SW480 (cell line): ENCODE measurements at regions not wholly inside any gene's neighbourhood (a gene's known extent, or its start where the extent isn't known, plus 50 kb on each side); places are given as distances from the start of the nearest gene placed in this dataset.

Experiments used
- DNase-seq: peaks from one replicate; pipeline ENCODE4 v3.0.0-alpha.2; 2016; ENCODE audit warnings: low spot score

- DNase-seq: no peak
Observed at GRCh38 chr9:75541734-75542133, 348.7 kb upstream of the PCSK5 start.

GRCh38 chr9:75544815-75545214 is 345.7 kb upstream of the PCSK5 start:
- DNase-seq: no peak

GRCh38 chr9:75545287-75545686 is 345.2 kb upstream of the PCSK5 start:
- DNase-seq: no peak

- no peak for DNase-seq
Observed at GRCh38 chr9:75548871-75549270, 341.6 kb upstream of the PCSK5 start.

GRCh38 chr9:75551861-75552260 is 338.6 kb upstream of the PCSK5 start:
- no peak for DNase-seq

GRCh38 chr9:75552941-75553340 is 337.5 kb upstream of the PCSK5 start:
- no peak for DNase-seq

- peak; percentile 76 for DNase-seq
Observed at GRCh38 chr9:75566813-75567212, 323.7 kb upstream of the PCSK5 start.

GRCh38 chr9:75570538-75570937 is 319.9 kb upstream of the PCSK5 start:
- no peak for DNase-seq

GRCh38 chr9:75574569-75574968 is 315.9 kb upstream of the PCSK5 start:
- DNase-seq: no peak

GRCh38 chr9:75582870-75583269 is 307.6 kb upstream of the PCSK5 start:
- no peak for DNase-seq

GRCh38 chr9:75588808-75589207 is 301.7 kb upstream of the PCSK5 start:
- no peak for DNase-seq

- DNase-seq: no peak
Observed at GRCh38 chr9:75589497-75589896, 301.0 kb upstream of the PCSK5 start.

- no peak for DNase-seq
Observed at GRCh38 chr9:75591972-75592371, 298.5 kb upstream of the PCSK5 start.

- no peak for DNase-seq
Observed at GRCh38 chr9:75592586-75592985, 297.9 kb upstream of the PCSK5 start.

- no peak for DNase-seq
Observed at GRCh38 chr9:75593920-75594319, 296.6 kb upstream of the PCSK5 start.

- DNase-seq: no peak
Observed at GRCh38 chr9:75599126-75599525, 291.3 kb upstream of the PCSK5 start.

- peak; percentile 38 for DNase-seq
Observed at GRCh38 chr9:75601280-75601679, 289.2 kb upstream of the PCSK5 start.

GRCh38 chr9:75602060-75602459 is 288.4 kb upstream of the PCSK5 start:
- DNase-seq: no peak

- no peak for DNase-seq
Observed at GRCh38 chr9:75604661-75605060, 285.8 kb upstream of the PCSK5 start.

GRCh38 chr9:75607521-75607920 is 283.0 kb upstream of the PCSK5 start:
- no peak for DNase-seq

- no peak for DNase-seq
Observed at GRCh38 chr9:75609401-75609800, 281.1 kb upstream of the PCSK5 start.

GRCh38 chr9:75610246-75610645 is 280.2 kb upstream of the PCSK5 start:
- no peak for DNase-seq

- no peak for DNase-seq
Observed at GRCh38 chr9:75612205-75612604, 278.3 kb upstream of the PCSK5 start.

GRCh38 chr9:75612754-75613153 is 277.7 kb upstream of the PCSK5 start:
- no peak for DNase-seq

GRCh38 chr9:75615284-75615683 is 275.2 kb upstream of the PCSK5 start:
- DNase-seq: peak; percentile 90
